GM19351 (cell line): ENCODE measurements at regions not wholly inside any gene's neighbourhood (a gene's known extent, or its start where the extent isn't known, plus 50 kb on each side); places are given as distances from the start of the nearest gene placed in this dataset.

Source experiments
- ATAC-seq: cut with Tn5 transposase; IDR thresholded peaks from one replicate; pipeline ENCODE4 v1.9.1; 2021; ENCODE audit warnings: mild to moderate bottlenecking, moderate library complexity; ENCODE audit not compliant: unreplicated experiment

- no peak for ATAC-seq
Measured at GRCh38 chrX:138777230-138777629, 65.7 kb upstream of the FGF13 start.

DNA sequence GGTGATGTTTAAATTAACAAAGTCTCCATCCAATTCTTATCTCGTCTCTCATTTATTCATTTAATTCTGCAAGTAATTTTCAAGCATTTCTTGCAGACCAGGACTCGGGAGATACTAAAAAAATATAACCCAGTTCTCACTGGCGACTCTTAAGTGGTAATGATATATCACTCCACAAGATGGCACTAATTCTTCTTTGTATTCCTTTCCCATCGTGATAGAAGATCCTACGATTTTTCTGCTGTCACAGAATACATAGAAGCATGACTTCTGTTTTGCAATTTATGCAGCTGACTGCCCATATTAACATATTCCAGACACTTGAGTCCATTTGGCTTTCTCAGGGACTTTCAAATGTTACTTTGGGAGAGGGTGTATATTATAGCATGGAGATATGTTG lies 64.0 kb upstream of the FGF13 start:
- peak; percentile 75 for ATAC-seq

GRCh38 chrX:138771047-138771446 lies 59.5 kb upstream of the FGF13 start:
- ATAC-seq = no peak

GRCh38 chrX:138769918-138770317 lies 58.4 kb upstream of the FGF13 start:
- no peak for ATAC-seq

DNA sequence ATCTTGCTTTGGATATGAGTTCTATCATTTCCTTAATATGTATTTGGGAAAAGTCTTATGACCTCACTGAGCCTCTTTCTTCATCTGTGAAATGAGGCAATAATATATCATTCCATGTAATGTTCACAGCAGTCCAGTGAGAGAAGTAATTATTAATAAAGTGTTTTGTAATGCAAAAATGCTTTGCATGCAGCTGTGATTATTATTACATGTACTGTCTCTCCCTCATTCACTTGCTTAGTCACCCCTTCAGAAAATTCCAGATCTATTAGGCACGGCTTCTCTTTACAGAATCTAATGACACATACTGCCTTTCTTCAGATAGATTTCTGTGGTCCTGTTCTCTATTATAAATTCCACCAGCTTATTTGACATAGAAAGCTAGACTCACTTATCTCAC lies 53.5 kb upstream of the FGF13 start:
- no peak for ATAC-seq

DNA sequence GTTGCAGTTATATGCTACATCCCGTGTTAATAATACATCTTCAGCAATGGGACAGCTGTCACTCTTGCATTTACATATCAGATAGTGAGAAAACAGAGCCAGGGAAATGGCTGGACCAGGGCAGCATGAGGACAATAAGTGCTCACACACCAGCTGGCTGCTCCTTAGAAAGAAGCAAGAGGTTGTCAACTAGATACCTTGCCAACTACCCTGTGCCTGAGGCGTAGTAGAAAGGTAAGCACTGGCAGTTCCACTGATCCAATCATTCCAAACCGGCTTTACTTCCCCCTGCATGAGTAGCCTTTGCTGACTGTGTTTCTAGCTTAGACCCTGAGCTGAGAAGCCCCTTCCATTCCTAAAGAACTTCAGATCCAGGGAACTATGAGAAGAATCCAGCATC lies 52.2 kb upstream of the FGF13 start:
- no peak for ATAC-seq

GRCh38 chrX:138761380-138761779 lies 49.9 kb upstream of the FGF13 start:
- no peak for ATAC-seq
